Pons (tissue), 1 donor: ENCODE measurements at regions not wholly inside any gene's neighbourhood (a gene's known extent, or its start where the extent isn't known, plus 50 kb on each side); places are given as distances from the start of the nearest gene placed in this dataset.

Experiments
- DNase-seq: peaks from one replicate; pipeline ENCODE4 v3.0.0-alpha.2; 2016; ENCODE audit warnings: low spot score

DNA sequence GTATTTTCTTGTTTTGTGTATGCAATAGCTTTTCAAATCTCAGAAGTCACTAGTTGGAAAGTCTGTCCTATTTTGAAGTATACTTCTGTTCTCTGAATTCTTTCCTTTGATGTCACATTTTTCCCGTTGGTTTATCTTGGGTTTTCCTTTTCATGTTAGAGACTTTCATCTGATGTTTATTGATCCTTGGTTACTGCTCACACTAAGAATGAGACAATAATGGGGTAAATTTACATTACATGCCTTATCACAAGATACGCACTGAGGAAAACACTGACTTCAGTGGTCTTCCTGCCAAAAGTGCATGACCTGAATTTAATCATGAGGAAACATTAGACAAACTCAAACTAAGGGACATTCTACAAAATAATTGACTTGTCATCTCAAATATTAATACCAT lies 63.5 kb upstream of the C1GALT1 start:
- no peak for DNase-seq

GRCh38 chr7:7119729-7120128 lies 62.6 kb upstream of the C1GALT1 start:
- DNase-seq: no peak

GRCh38 chr7:7122033-7122478 lies 60.3 kb upstream of the C1GALT1 start:
- no peak for DNase-seq

GRCh38 chr7:7122701-7123281 lies 59.6 kb upstream of the C1GALT1 start:
- no peak for DNase-seq

GRCh38 chr7:7125963-7126362 lies 56.4 kb upstream of the C1GALT1 start:
- no peak for DNase-seq

GRCh38 chr7:7127773-7128172 lies 54.6 kb upstream of the C1GALT1 start:
- DNase-seq: no peak

GRCh38 chr7:7129381-7129780 lies 53.0 kb upstream of the C1GALT1 start:
- DNase-seq: no peak

DNA sequence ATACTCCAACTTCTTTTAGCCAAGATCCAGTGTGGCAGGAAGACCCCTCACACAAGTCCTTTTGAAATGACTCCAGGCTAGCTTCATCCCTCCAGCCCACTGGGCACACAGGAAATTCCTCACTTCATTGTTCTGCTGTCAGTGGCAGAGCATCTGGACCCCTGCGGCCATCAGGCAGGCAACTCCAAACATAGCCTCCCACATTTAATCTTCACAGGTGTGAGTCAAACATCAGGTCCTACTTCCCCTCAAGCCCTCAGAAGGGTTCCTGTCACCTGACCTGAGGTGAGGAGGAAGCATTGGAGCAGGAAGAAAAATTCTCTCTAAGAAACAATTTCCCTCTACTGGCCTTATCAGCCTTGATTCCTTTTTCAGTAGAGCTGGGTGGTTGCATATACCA lies 51.1 kb upstream of the C1GALT1 start:
- no peak for DNase-seq
